ENCODE measurements at regions not wholly inside any gene's neighbourhood (a gene's known extent, or its start where the extent isn't known, plus 50 kb on each side); places are given as distances from the start of the nearest gene placed in this dataset.

GRCh38 chr1:102580806-102581205 lies 527.5 kb downstream of the COL11A1 start:
- H3K27me3 ChIP-seq (ENCODE audit: control insufficient read depth, insufficient read depth, low read length) = no peaks in the 10 kb centered on the region

GRCh38 chr1:102578804-102579203 lies 529.5 kb downstream of the COL11A1 start:
- DNase-seq (ENCODE audit: low read depth) = no peak
- H3K27me3 ChIP-seq (ENCODE audit: control insufficient read depth, insufficient read depth, low read length) = no peaks in the 10 kb centered on the region
- TF ChIP-seq, protein P1, sequence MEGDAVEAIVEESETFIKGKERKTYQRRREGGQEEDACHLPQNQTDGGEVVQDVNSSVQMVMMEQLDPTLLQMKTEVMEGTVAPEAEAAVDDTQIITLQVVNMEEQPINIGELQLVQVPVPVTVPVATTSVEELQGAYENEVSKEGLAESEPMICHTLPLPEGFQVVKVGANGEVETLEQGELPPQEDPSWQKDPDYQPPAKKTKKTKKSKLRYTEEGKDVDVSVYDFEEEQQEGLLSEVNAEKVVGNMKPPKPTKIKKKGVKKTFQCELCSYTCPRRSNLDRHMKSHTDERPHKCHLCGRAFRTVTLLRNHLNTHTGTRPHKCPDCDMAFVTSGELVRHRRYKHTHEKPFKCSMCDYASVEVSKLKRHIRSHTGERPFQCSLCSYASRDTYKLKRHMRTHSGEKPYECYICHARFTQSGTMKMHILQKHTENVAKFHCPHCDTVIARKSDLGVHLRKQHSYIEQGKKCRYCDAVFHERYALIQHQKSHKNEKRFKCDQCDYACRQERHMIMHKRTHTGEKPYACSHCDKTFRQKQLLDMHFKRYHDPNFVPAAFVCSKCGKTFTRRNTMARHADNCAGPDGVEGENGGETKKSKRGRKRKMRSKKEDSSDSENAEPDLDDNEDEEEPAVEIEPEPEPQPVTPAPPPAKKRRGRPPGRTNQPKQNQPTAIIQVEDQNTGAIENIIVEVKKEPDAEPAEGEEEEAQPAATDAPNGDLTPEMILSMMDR (IDR thresholded peaks at IDR 0.05; ENCODE audit: insufficient read depth, low read length, poor library complexity, severe bottlenecking) = no peak
- H3K4me3 ChIP-seq (ENCODE audit: low read depth, low read length) = no peak overlapping the region
- H3K36me3 ChIP-seq (ENCODE audit: control insufficient read depth, insufficient read depth, low read length) = no peaks in the 10 kb centered on the region

More at GRCh38 chr1:102580806-102581205, 527.5 kb downstream of the COL11A1 start:
- no peak for DNase-seq (ENCODE audit: low read depth)
- TF ChIP-seq, protein P1 (IDR thresholded peaks at IDR 0.05; ENCODE audit: insufficient read depth, low read length, poor library complexity, severe bottlenecking) = no peak
- Histone ChIP-seq H3K36me3 (ENCODE audit: control insufficient read depth, insufficient read depth, low read length) (no peaks in the 10 kb centered on the region), H3K4me3 (ENCODE audit: low read depth, low read length) (no peak overlapping the region)

GRCh38 chr1:102572637-102573036 lies 535.7 kb downstream of the COL11A1 start:
- no peak overlapping the region for H3K4me3 ChIP-seq (ENCODE audit: low read depth, low read length)
- TF ChIP-seq, protein P1 (IDR thresholded peaks at IDR 0.05; ENCODE audit: insufficient read depth, low read length, poor library complexity, severe bottlenecking) = no peak
- H3K36me3 ChIP-seq (ENCODE audit: control insufficient read depth, insufficient read depth, low read length) = no peaks in the 10 kb centered on the region
- H3K27me3 ChIP-seq (ENCODE audit: control insufficient read depth, insufficient read depth, low read length) = no peaks in the 10 kb centered on the region
- DNase-seq (ENCODE audit: low read depth) = no peak

GRCh38 chr1:102566182-102566581 lies 542.1 kb downstream of the COL11A1 start:
- Histone ChIP-seq H3K4me3 (ENCODE audit: low read depth, low read length) (no peak overlapping the region), H3K36me3 (ENCODE audit: control insufficient read depth, insufficient read depth, low read length) (no peaks in the 10 kb centered on the region), H3K27me3 (ENCODE audit: control insufficient read depth, insufficient read depth, low read length) (no peaks in the 10 kb centered on the region)
- DNase-seq (ENCODE audit: low read depth) = no peak
- TF ChIP-seq, protein P1 (IDR thresholded peaks at IDR 0.05; ENCODE audit: insufficient read depth, low read length, poor library complexity, severe bottlenecking) = no peak

- TF ChIP-seq, protein P1 (IDR thresholded peaks at IDR 0.05; ENCODE audit: insufficient read depth, low read length, poor library complexity, severe bottlenecking) = no peak
- Histone ChIP-seq H3K27me3 (ENCODE audit: control insufficient read depth, insufficient read depth, low read length) (no peaks in the 10 kb centered on the region), H3K36me3 (ENCODE audit: control insufficient read depth, insufficient read depth, low read length) (no peaks in the 10 kb centered on the region), H3K4me3 (ENCODE audit: low read depth, low read length) (no peak overlapping the region)
- DNase-seq (ENCODE audit: low read depth) = no peak
Measured at GRCh38 chr1:102562380-102562779, 545.9 kb downstream of the COL11A1 start.

DNA sequence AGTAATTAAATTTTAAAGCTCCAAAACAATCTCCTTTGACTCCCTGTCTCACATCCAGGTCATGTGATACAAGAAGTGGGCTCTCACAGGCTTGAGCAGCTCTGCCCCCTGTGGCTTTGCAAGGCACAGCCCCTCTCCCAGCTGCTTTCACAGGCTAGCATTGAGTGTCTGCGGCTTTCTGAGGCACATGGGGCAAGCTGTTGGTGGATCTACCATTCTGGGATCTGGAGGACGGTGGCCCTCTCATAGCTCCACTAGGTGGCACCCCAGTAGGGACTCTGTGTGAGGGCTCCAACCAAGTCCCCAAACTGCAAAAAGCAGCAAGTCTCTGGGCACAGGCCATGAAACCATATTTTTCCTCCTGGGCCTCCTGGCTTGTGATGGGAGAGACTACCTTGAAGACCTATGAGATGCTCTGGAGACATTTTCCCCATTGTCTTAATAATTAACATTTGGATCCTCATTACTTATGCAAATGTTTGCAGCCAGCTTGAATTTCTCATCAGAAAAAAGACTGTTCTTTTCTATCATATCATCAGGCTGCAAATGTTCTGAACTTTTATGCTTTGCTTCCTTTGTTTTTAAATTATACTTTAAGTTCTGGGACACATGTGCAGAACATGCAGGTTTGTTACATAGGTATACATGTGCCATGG lies 554.1 kb upstream of the OLFM3 start:
- no peaks in the 10 kb centered on the region for H3K27me3 ChIP-seq (ENCODE audit: control insufficient read depth, insufficient read depth, low read length)
- no peaks in the 10 kb centered on the region for H3K36me3 ChIP-seq (ENCODE audit: control insufficient read depth, insufficient read depth, low read length)
- H3K4me3 ChIP-seq (ENCODE audit: low read depth, low read length) = no peak overlapping the region
- DNase-seq (ENCODE audit: low read depth) = no peak
- TF ChIP-seq, protein P1 (IDR thresholded peaks at IDR 0.05; ENCODE audit: insufficient read depth, low read length, poor library complexity, severe bottlenecking) = peak; percentile 38
